ENCODE measurements at regions not wholly inside any gene's neighbourhood (a gene's known extent, or its start where the extent isn't known, plus 50 kb on each side); places are given as distances from the start of the nearest gene placed in this dataset.
"Not testable (repeated sequence)": the region's sequence is repeated elsewhere in the genome, so short reads cannot be mapped to it uniquely, and the experiment has no call there.

GRCh38 chrX:825991-826390 lies 195.4 kb downstream of the SHOX start:
- Histone ChIP-seq H3K9me3 (replicated peaks in 1 of 3) (no peaks in the 10 kb centered on the region), H3K4me3 (no peak overlapping the region), H3K27me3 (no peaks in the 10 kb centered on the region), H3K27ac (no peak overlapping the region), H3K36me3 (replicated peaks in 1 of 2) (no peaks in the 10 kb centered on the region), H3K4me1 (replicated peaks in 1 of 2) (no peaks in the 10 kb centered on the region)
- TF ChIP-seq, protein P1, sequence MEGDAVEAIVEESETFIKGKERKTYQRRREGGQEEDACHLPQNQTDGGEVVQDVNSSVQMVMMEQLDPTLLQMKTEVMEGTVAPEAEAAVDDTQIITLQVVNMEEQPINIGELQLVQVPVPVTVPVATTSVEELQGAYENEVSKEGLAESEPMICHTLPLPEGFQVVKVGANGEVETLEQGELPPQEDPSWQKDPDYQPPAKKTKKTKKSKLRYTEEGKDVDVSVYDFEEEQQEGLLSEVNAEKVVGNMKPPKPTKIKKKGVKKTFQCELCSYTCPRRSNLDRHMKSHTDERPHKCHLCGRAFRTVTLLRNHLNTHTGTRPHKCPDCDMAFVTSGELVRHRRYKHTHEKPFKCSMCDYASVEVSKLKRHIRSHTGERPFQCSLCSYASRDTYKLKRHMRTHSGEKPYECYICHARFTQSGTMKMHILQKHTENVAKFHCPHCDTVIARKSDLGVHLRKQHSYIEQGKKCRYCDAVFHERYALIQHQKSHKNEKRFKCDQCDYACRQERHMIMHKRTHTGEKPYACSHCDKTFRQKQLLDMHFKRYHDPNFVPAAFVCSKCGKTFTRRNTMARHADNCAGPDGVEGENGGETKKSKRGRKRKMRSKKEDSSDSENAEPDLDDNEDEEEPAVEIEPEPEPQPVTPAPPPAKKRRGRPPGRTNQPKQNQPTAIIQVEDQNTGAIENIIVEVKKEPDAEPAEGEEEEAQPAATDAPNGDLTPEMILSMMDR (IDR thresholded peaks at IDR 0.05) = no peak
- TF ChIP-seq POLR2A (IDR thresholded peaks at IDR 0.05) = no peak
- DNase-seq = no peak
- intact Hi-C loops (cut with DNase I) = no loop called here
- WGBS, 4 donors = 57 to 72% (median 63%) methylated on average over 11 of the region's 11 CpGs

DNA sequence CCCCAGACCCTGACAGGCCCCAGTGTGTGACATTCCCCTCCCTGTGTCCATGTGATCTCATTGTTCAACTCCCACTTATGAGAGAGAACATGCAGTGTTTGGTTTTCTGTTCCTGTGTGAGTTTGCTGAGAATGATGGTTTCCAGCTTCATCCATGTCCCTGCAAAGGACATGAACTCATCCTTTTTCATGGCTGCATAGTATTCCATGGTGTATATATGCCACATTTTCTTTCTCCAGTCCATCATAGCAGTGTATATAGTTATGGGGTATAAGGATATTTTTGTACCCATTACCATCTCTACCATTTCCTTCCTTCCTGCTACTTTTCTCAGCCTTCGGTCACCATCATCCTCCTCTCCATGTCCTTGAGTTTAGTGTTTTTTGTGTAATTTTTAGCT lies 192.5 kb downstream of the SHOX start:
- H3K27ac ChIP-seq; DNase-seq; H3K4me3 ChIP-seq; H3K27me3 ChIP-seq; H3K36me3 ChIP-seq (replicated peaks in 1 of 2); intact Hi-C loops (cut with DNase I); H3K9me3 ChIP-seq (replicated peaks in 1 of 3); H3K4me1 ChIP-seq (replicated peaks in 1 of 2): not testable (repeated sequence)
- 85 to 92% (median 90%) methylated on average over 1 of the region's 1 CpG for WGBS, 4 donors

DNA sequence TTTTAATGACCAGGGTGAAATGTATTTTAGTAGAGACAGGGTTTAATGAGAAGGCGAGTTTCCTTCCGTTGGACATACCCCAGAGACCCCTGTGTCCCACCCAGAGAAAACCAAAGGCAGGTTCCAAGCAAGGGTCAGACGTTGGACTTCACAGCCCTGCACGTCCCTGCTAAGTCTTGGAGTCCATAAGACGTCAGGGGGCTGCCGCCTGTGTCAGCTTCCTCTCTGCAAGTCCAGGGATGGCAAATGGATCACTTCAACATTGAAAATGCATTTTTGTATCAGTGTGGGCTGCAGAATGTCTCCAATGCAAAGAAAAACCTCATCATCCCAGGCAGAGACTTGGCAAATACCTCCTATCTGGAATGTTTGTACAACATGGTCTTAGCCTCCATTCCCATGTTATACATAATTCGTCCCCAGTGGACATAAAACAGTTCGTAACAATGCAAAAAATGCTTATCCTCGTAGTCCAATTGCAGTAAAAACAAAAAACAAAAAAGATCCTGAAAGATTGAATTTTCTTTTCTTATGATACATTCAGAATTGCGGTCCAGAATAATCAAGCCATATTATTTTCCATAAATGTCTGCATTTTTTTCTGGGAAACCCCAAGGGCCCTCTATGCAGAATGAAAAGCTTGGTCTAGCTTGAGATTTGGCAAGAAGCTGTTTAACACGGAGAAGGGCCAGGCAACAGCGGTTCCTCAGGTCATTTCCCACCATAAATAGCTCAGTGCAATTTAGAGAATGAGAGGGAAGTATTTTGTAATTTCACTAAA lies 190.9 kb downstream of the SHOX start:
- WGBS, 4 donors = 66 to 73% (median 67%) methylated on average over 12 of the region's 12 CpGs
- no peak overlapping the region for H3K4me3 ChIP-seq
- TF ChIP-seq, protein P1 (IDR thresholded peaks at IDR 0.05) = no peak
- no peak for TF ChIP-seq POLR2A (IDR thresholded peaks at IDR 0.05)

GRCh38 chrX:819684-820083 lies 189.1 kb downstream of the SHOX start:
- 86 to 90% (median 88%) methylated on average over 15 of the region's 15 CpGs for WGBS, 4 donors
- H3K36me3 ChIP-seq (replicated peaks in 1 of 2) = no peaks in the 10 kb centered on the region

More for the DNA sequence above, 190.9 kb downstream of the SHOX start:
- DNase-seq = no peak
- H3K4me1 ChIP-seq (replicated peaks in 1 of 2) = no peaks in the 10 kb centered on the region
- no peaks in the 10 kb centered on the region for H3K36me3 ChIP-seq (replicated peaks in 1 of 2)
- no peaks in the 10 kb centered on the region for H3K9me3 ChIP-seq (replicated peaks in 1 of 3)
- no peaks in the 10 kb centered on the region for H3K27me3 ChIP-seq
- no peak overlapping the region for H3K27ac ChIP-seq
- intact Hi-C loops (cut with DNase I) = no loop called here

GRCh38 chrX:817759-818300 lies 187.2 kb downstream of the SHOX start:
- intact Hi-C loops (cut with DNase I) = no loop called here
- TF ChIP-seq, protein P1 (IDR thresholded peaks at IDR 0.05) = no peak
- no peak for TF ChIP-seq POLR2A (IDR thresholded peaks at IDR 0.05)
- H3K27me3 ChIP-seq = no peaks in the 10 kb centered on the region
- H3K9me3 ChIP-seq (replicated peaks in 1 of 3) = no peaks in the 10 kb centered on the region
- no peak for DNase-seq
- 91 to 95% (median 92%) methylated on average over 9 of the region's 9 CpGs for WGBS, 4 donors
- no peak overlapping the region for H3K27ac ChIP-seq
- H3K36me3 ChIP-seq (replicated peaks in 1 of 2) = no peaks in the 10 kb centered on the region
- H3K4me1 ChIP-seq (replicated peaks in 1 of 2) = no peaks in the 10 kb centered on the region
- H3K4me3 ChIP-seq = no peak overlapping the region

More at GRCh38 chrX:819684-820083, 189.1 kb downstream of the SHOX start:
- H3K27ac ChIP-seq = no peak overlapping the region
- H3K4me3 ChIP-seq = no peak overlapping the region
- H3K9me3 ChIP-seq (replicated peaks in 1 of 3) = no peaks in the 10 kb centered on the region
- no peaks in the 10 kb centered on the region for H3K27me3 ChIP-seq
- no peak for DNase-seq
- intact Hi-C loops (cut with DNase I) = no loop called here
- no peak for TF ChIP-seq POLR2A (IDR thresholded peaks at IDR 0.05)
- H3K4me1 ChIP-seq (replicated peaks in 1 of 2) = no peaks in the 10 kb centered on the region

- H3K9me3 ChIP-seq (replicated peaks in 1 of 3); H3K4me1 ChIP-seq (replicated peaks in 1 of 2); H3K36me3 ChIP-seq (replicated peaks in 1 of 2); DNase-seq; H3K4me3 ChIP-seq; intact Hi-C loops (cut with DNase I); H3K27me3 ChIP-seq; H3K27ac ChIP-seq: not testable (repeated sequence)
- WGBS, 4 donors = 85 to 88% (median 86%) methylated on average over 9 of the region's 9 CpGs
Observed at GRCh38 chrX:817147-817546, 186.6 kb downstream of the SHOX start.

All from adrenal gland (tissue), 9 donors.